Colonic mucosa (tissue), 4 donors: ENCODE measurements at regions not wholly inside any gene's neighbourhood (a gene's known extent, or its start where the extent isn't known, plus 50 kb on each side); places are given as distances from the start of the nearest gene placed in this dataset.

Experiments used
- DNase-seq: peaks from one replicate; pipeline ENCODE4 v3.0.0-alpha.2; 2020
- H3K27ac ChIP-seq: fragments of 200-600 bp; one replicate; pipeline ENCODE4 v1.8.0; 2021
- H3K27me3 ChIP-seq: fragments of 200-600 bp; one replicate; pipeline ENCODE4 v1.8.0; 2021
- H3K36me3 ChIP-seq: fragments of 200-600 bp; one replicate; pipeline ENCODE4 v1.8.0; 2021
- H3K4me1 ChIP-seq: fragments of 200-600 bp; one replicate; pipeline ENCODE4 v1.8.0; 2021; ENCODE audit warnings: mild to moderate bottlenecking
- H3K4me3 ChIP-seq: fragments of 200-600 bp; one replicate; pipeline ENCODE4 v1.8.0; 2021
- H3K9ac ChIP-seq, 2 donors: one replicate each; pipeline ENCODE4 v1.7.0; 2013; ENCODE audit warnings: control low read depth in 2 of 2, low read depth in 2 of 2, low read length in 2 of 2
- H3K9me3 ChIP-seq: fragments of 200-600 bp; one replicate; pipeline ENCODE4 v1.8.0; 2021
- CTCF ChIP-seq: fragments of 200-600 bp; IDR thresholded peaks from one replicate; pipeline ENCODE4 v1.8.0; 2022; ENCODE audit warnings: antibody characterized with exemption, mild to moderate bottlenecking
- intact Hi-C: fragments of 100-400 bp; cut with DNase I; formaldehyde crosslinking; loops from one replicate; pipeline ENCODE4 v1.14.1; 2022
- donor health status: healthy.
- donor health status: DM: no; HTN: no; CAD: no.
- donor health status: DM: no; HTN: no; CAD: no.

- Histone ChIP-seq H3K9me3 (no peaks in the 10 kb centered on the region), H3K4me3 (no peak overlapping the region), H3K36me3 (no peaks in the 10 kb centered on the region), H3K27ac (no peak overlapping the region), H3K27me3 (no peaks in the 10 kb centered on the region), H3K9ac (no peak overlapping the region), H3K4me1 (no peaks in the 10 kb centered on the region)
- no peak for TF ChIP-seq CTCF
- DNase-seq = no peak
- intact Hi-C loops = no loop called here
Observed at GRCh38 chr3:72058493-72059081, 273.6 kb upstream of the PROK2 start.

GRCh38 chr3:72055436-72055835, 270.5 kb upstream of the PROK2 start:
- intact Hi-C loops = no loop called here
- DNase-seq = no peak
- no peaks in the 10 kb centered on the region for H3K9me3 ChIP-seq
- H3K27ac ChIP-seq = no peak overlapping the region
- TF ChIP-seq CTCF = no peak
- H3K4me3 ChIP-seq = no peak overlapping the region
- H3K4me1 ChIP-seq = no peaks in the 10 kb centered on the region
- H3K36me3 ChIP-seq = no peaks in the 10 kb centered on the region
- no peaks in the 10 kb centered on the region for H3K27me3 ChIP-seq
- no peak overlapping the region for H3K9ac ChIP-seq

GRCh38 chr3:72054976-72055375, 270.0 kb upstream of the PROK2 start:
- no peak for TF ChIP-seq CTCF
- no peak overlapping the region for H3K4me3 ChIP-seq
- intact Hi-C loops = no loop called here
- no peaks in the 10 kb centered on the region for H3K27me3 ChIP-seq
- H3K9ac ChIP-seq = no peak overlapping the region
- no peak for DNase-seq
- H3K9me3 ChIP-seq = no peaks in the 10 kb centered on the region
- H3K27ac ChIP-seq = no peak overlapping the region
- no peaks in the 10 kb centered on the region for H3K36me3 ChIP-seq
- no peaks in the 10 kb centered on the region for H3K4me1 ChIP-seq

GRCh38 chr3:72052841-72053409, 268.0 kb upstream of the PROK2 start:
- intact Hi-C loops = no loop called here
- Histone ChIP-seq H3K4me3 (no peak overlapping the region), H3K9me3 (no peaks in the 10 kb centered on the region), H3K4me1 (no peaks in the 10 kb centered on the region), H3K27ac (no peak overlapping the region), H3K36me3 (no peaks in the 10 kb centered on the region), H3K27me3 (no peaks in the 10 kb centered on the region), H3K9ac (no peak overlapping the region)
- TF ChIP-seq CTCF = no peak
- no peak for DNase-seq

GRCh38 chr3:72050771-72051170, 265.8 kb upstream of the PROK2 start:
- intact Hi-C loops = no loop called here
- Histone ChIP-seq H3K27ac (no peak overlapping the region), H3K4me3 (no peak overlapping the region), H3K27me3 (no peaks in the 10 kb centered on the region), H3K9ac (no peak overlapping the region), H3K36me3 (no peaks in the 10 kb centered on the region), H3K9me3 (no peaks in the 10 kb centered on the region), H3K4me1 (no peaks in the 10 kb centered on the region)
- DNase-seq = no peak
- TF ChIP-seq CTCF = no peak
